ENCODE measurements at regions not wholly inside any gene's neighbourhood (a gene's known extent, or its start where the extent isn't known, plus 50 kb on each side); places are given as distances from the start of the nearest gene placed in this dataset.
"Not testable (repeated sequence)": the region's sequence is repeated elsewhere in the genome, so short reads cannot be mapped to it uniquely, and the experiment has no call there.

GRCh38 chr4:140220058-140220457 is 66.1 kb upstream of the MAML3 start:
- H3K36me3 ChIP-seq, result no peaks in the 10 kb centered on the region
- H3K4me1 ChIP-seq, result no peaks in the 10 kb centered on the region
- no peaks in the 10 kb centered on the region for H3K27me3 ChIP-seq
- no peak overlapping the region for H3K4me3 ChIP-seq
- intact Hi-C loops (cut with DNase I; ENCODE audit: low total_unique reads), result no loop called here
- no peak overlapping the region for H3K27ac ChIP-seq
- no peak for DNase-seq
- TF ChIP-seq POLR2A (IDR thresholded peaks at IDR 0.05), result no peak
- H3K9me3 ChIP-seq, result no peaks in the 10 kb centered on the region

- intact Hi-C loops (cut with DNase I; ENCODE audit: low total_unique reads), result no loop called here
- Histone ChIP-seq H3K4me3 (no peak overlapping the region), H3K4me1 (no peaks in the 10 kb centered on the region), H3K9me3 (no peaks in the 10 kb centered on the region), H3K27ac (no peak overlapping the region), H3K27me3 (no peaks in the 10 kb centered on the region), H3K36me3 (no peaks in the 10 kb centered on the region)
- no peak for DNase-seq
- no peak for TF ChIP-seq POLR2A (IDR thresholded peaks at IDR 0.05)
Observed at GRCh38 chr4:140219567-140219966, 65.6 kb upstream of the MAML3 start.

GRCh38 chr4:140219070-140219469 is 65.1 kb upstream of the MAML3 start:
- H3K4me1 ChIP-seq; DNase-seq; H3K27ac ChIP-seq; intact Hi-C loops (cut with DNase I; ENCODE audit: low total_unique reads); H3K9me3 ChIP-seq; H3K27me3 ChIP-seq; H3K36me3 ChIP-seq; H3K4me3 ChIP-seq: not testable (repeated sequence)

- Histone ChIP-seq H3K9me3 (no peaks in the 10 kb centered on the region), H3K27me3 (no peaks in the 10 kb centered on the region), H3K4me1 (no peaks in the 10 kb centered on the region), H3K36me3 (no peaks in the 10 kb centered on the region), H3K27ac (no peak overlapping the region), H3K4me3 (no peak overlapping the region)
- intact Hi-C loops (cut with DNase I; ENCODE audit: low total_unique reads), result no loop called here
- DNase-seq, result no peak
- TF ChIP-seq CTCF (IDR thresholded peaks at IDR 0.05) (no peak), POLR2A (IDR thresholded peaks at IDR 0.05) (no peak)
Observed at GRCh38 chr4:140213749-140214148, 59.8 kb upstream of the MAML3 start.

- intact Hi-C loops (cut with DNase I; ENCODE audit: low total_unique reads), result no loop called here
- no peaks in the 10 kb centered on the region for H3K4me1 ChIP-seq
- H3K27ac ChIP-seq, result no peak overlapping the region
- TF ChIP-seq POLR2A (IDR thresholded peaks at IDR 0.05), result no peak
- TF ChIP-seq CTCF (IDR thresholded peaks at IDR 0.05), result no peak
- no peaks in the 10 kb centered on the region for H3K27me3 ChIP-seq
- H3K4me3 ChIP-seq, result no peak overlapping the region
- DNase-seq, result no peak
- H3K36me3 ChIP-seq, result no peaks in the 10 kb centered on the region
- no peaks in the 10 kb centered on the region for H3K9me3 ChIP-seq
Observed at GRCh38 chr4:140213116-140213515, 59.1 kb upstream of the MAML3 start.

- no peak overlapping the region for H3K27ac ChIP-seq
- intact Hi-C loops (cut with DNase I; ENCODE audit: low total_unique reads), result no loop called here
- no peaks in the 10 kb centered on the region for H3K27me3 ChIP-seq
- DNase-seq, result no peak
- TF ChIP-seq CTCF (IDR thresholded peaks at IDR 0.05) (no peak), POLR2A (IDR thresholded peaks at IDR 0.05) (no peak)
- H3K4me3 ChIP-seq, result no peak overlapping the region
- H3K9me3 ChIP-seq, result no peaks in the 10 kb centered on the region
- no peaks in the 10 kb centered on the region for H3K4me1 ChIP-seq
- H3K36me3 ChIP-seq, result no peaks in the 10 kb centered on the region
Observed at GRCh38 chr4:140212646-140213045, 58.7 kb upstream of the MAML3 start.

- Histone ChIP-seq H3K4me3 (no peak overlapping the region), H3K27ac (no peak overlapping the region), H3K4me1 (no peaks in the 10 kb centered on the region), H3K36me3 (no peaks in the 10 kb centered on the region), H3K9me3 (no peaks in the 10 kb centered on the region), H3K27me3 (no peaks in the 10 kb centered on the region)
- intact Hi-C loops (cut with DNase I; ENCODE audit: low total_unique reads), result no loop called here
- DNase-seq, result no peak
- TF ChIP-seq POLR2A (IDR thresholded peaks at IDR 0.05) (no peak), CTCF (IDR thresholded peaks at IDR 0.05) (no peak)
Observed at GRCh38 chr4:140212194-140212593, 58.2 kb upstream of the MAML3 start.
